Suprapubic skin (tissue), 4 donors: ENCODE measurements at regions not wholly inside any gene's neighbourhood (a gene's known extent, or its start where the extent isn't known, plus 50 kb on each side); places are given as distances from the start of the nearest gene placed in this dataset.

Experiments used
- DNase-seq, 2 donors: peaks; one replicate each; pipeline ENCODE4 v3.0.0-alpha.2; 2019; ENCODE audit warnings: low spot score in 2 of 2
- H3K27ac ChIP-seq: fragments of 200-600 bp; sonication (generic); one replicate; pipeline ENCODE4 v1.5.1; 2019
- H3K27me3 ChIP-seq: fragments of 200-600 bp; sonication (generic); one replicate; pipeline ENCODE4 v1.5.1; 2019
- H3K36me3 ChIP-seq: fragments of 200-600 bp; sonication (generic); one replicate; pipeline ENCODE4 v1.5.1; 2019
- H3K4me1 ChIP-seq: fragments of 200-600 bp; sonication (generic); one replicate; pipeline ENCODE4 v1.5.1; 2019
- H3K4me3 ChIP-seq: fragments of 200-600 bp; sonication (generic); one replicate; pipeline ENCODE4 v1.5.1; 2019; ENCODE audit warnings: mild to moderate bottlenecking
- H3K9me3 ChIP-seq: fragments of 200-600 bp; sonication (generic); one replicate; pipeline ENCODE4 v1.5.1; 2019
- EP300 ChIP-seq: sonication (generic); formaldehyde crosslinking; IDR thresholded peaks from one replicate; pipeline ENCODE4 v1.6.1; 2017; ENCODE audit warnings: antibody characterized with exemption
- POLR2A ChIP-seq, 2 donors: fragments of 450-650 bp; IDR thresholded peaks; one replicate each; pipeline ENCODE4 v1.6.1; 2017; ENCODE audit warnings: antibody characterized with exemption in 2 of 2, mild to moderate bottlenecking in 2 of 2, moderate library complexity in 2 of 2
- POLR2AphosphoS5 ChIP-seq, 3 donors: sonication (generic); formaldehyde crosslinking; IDR thresholded peaks; one replicate each; pipeline ENCODE4 v1.6.1; 2017; ENCODE audit warnings: antibody characterized with exemption in 3 of 3
- WGBS: methylation state at CpG from one replicate; pipeline ENCODE4 v1.1.5; 2018; 5-methylcytosine and 5-hydroxymethylcytosine counted together
- TF ChIP-seq, protein P1 (sequence below), 2 donors: fragments of 200-600 bp in 1 of 2; fragments of 450-650 bp in 1 of 2; sonication (generic) in 1 of 2; IDR thresholded peaks; one replicate each; pipeline ENCODE4 v1.5.1; 2016 to 2019; ENCODE audit warnings: antibody characterized with exemption in 2 of 2, mild to moderate bottlenecking in 1 of 2, moderate library complexity in 1 of 2

GRCh38 chr13:32881777-32882145 lies 134.5 kb upstream of the KL start:
- H3K27ac ChIP-seq: no peak overlapping the region
- 44% methylated on average over 2 of the region's 2 CpGs for WGBS
- no peak for DNase-seq

DNA sequence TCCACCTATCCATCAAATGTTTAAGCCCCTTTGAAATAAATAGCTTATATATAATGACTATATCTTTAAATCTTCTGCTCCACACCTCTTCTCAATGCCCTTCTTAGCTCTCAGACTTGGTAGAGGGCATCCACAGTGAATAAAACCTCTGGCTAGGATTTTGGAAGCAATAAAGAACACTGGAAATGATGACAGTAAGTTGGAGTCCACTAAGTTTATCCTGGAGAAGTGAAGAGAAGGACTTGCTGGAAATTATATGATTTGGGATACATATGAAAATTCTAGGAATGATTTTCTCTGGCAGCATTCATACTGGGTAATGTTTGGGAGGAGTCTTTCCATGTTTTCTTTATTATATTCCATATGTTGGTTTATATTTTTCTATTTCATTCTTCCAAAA lies 133.5 kb upstream of the KL start:
- DNase-seq: no peak
- no peak for TF ChIP-seq EP300
- no peak for TF ChIP-seq POLR2A (IDR thresholded peaks at IDR 0.05)
- TF ChIP-seq, protein P1, sequence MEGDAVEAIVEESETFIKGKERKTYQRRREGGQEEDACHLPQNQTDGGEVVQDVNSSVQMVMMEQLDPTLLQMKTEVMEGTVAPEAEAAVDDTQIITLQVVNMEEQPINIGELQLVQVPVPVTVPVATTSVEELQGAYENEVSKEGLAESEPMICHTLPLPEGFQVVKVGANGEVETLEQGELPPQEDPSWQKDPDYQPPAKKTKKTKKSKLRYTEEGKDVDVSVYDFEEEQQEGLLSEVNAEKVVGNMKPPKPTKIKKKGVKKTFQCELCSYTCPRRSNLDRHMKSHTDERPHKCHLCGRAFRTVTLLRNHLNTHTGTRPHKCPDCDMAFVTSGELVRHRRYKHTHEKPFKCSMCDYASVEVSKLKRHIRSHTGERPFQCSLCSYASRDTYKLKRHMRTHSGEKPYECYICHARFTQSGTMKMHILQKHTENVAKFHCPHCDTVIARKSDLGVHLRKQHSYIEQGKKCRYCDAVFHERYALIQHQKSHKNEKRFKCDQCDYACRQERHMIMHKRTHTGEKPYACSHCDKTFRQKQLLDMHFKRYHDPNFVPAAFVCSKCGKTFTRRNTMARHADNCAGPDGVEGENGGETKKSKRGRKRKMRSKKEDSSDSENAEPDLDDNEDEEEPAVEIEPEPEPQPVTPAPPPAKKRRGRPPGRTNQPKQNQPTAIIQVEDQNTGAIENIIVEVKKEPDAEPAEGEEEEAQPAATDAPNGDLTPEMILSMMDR (IDR thresholded peaks at IDR 0.05): no peak
- Histone ChIP-seq H3K27me3 (no peaks in the 10 kb centered on the region), H3K4me3 (no peak overlapping the region), H3K36me3 (no peaks in the 10 kb centered on the region), H3K4me1 (peaks cover 14% of the 10 kb centered on the region), H3K27ac (no peak overlapping the region), H3K9me3 (peaks cover 2% of the 10 kb centered on the region)

More at GRCh38 chr13:32881777-32882145, 134.5 kb upstream of the KL start:
- no peaks in the 10 kb centered on the region for H3K9me3 ChIP-seq
- H3K36me3 ChIP-seq: no peaks in the 10 kb centered on the region
- no peak overlapping the region for H3K4me3 ChIP-seq
- peaks cover 14% of the 10 kb centered on the region for H3K4me1 ChIP-seq
- no peak for TF ChIP-seq EP300
- TF ChIP-seq POLR2A (IDR thresholded peaks at IDR 0.05): no peak
- TF ChIP-seq, protein P1 (IDR thresholded peaks at IDR 0.05): no peak
- TF ChIP-seq POLR2AphosphoS5 (IDR thresholded peaks at IDR 0.05): no peak
- no peaks in the 10 kb centered on the region for H3K27me3 ChIP-seq

- H3K9me3 ChIP-seq: peaks cover 6% of the 10 kb centered on the region
- H3K27me3 ChIP-seq: no peaks in the 10 kb centered on the region
Measured at GRCh38 chr13:32883474-32883873, 132.7 kb upstream of the KL start.

DNA sequence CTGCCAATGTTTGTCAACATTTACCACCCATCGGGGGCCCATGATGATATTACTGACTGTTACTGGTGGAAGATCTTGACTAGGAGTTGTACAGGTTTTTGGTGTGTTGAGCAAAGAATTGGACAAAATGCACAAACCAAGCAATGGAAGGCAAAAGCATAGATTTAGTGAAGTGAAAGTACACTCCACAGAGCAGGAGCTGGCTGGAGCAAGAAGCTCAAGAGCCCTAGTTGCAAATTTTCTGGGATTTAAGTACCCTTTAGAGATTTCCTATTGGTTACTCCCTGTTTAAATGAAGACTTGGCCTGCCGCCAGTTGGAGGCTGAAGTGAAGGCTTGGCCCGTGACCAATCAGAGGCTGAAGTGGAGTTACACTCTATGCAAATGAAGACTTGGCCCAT lies 128.6 kb upstream of the KL start:
- no peak for DNase-seq
- TF ChIP-seq, protein P1 (IDR thresholded peaks at IDR 0.05): no peak
- TF ChIP-seq EP300 (no peak), POLR2AphosphoS5 (IDR thresholded peaks at IDR 0.05) (no peak), POLR2A (IDR thresholded peaks at IDR 0.05) (no peak)
- Histone ChIP-seq H3K4me3 (no peak overlapping the region), H3K36me3 (no peaks in the 10 kb centered on the region), H3K4me1 (no peaks in the 10 kb centered on the region), H3K9me3 (peaks cover 6% of the 10 kb centered on the region), H3K27ac (no peak overlapping the region), H3K27me3 (no peaks in the 10 kb centered on the region)
- WGBS: 89% methylated on average over 3 of the region's 3 CpGs

More at GRCh38 chr13:32883474-32883873, 132.7 kb upstream of the KL start:
- whole genome bisulfite sequencing: 33% methylated on average over 2 of the region's 2 CpGs
- DNase-seq: no peak
- no peak overlapping the region for H3K4me3 ChIP-seq
- H3K27ac ChIP-seq: no peak overlapping the region
- no peak for TF ChIP-seq EP300
- TF ChIP-seq POLR2A (IDR thresholded peaks at IDR 0.05): no peak
- TF ChIP-seq POLR2AphosphoS5 (IDR thresholded peaks at IDR 0.05): no peak
- TF ChIP-seq, protein P1 (IDR thresholded peaks at IDR 0.05): no peak
- H3K36me3 ChIP-seq: no peaks in the 10 kb centered on the region
- H3K4me1 ChIP-seq: peaks cover 14% of the 10 kb centered on the region

GRCh38 chr13:32889986-32890565 lies 126.1 kb upstream of the KL start:
- WGBS: 86% methylated on average over 6 of the region's 6 CpGs
- no peak for TF ChIP-seq EP300
- TF ChIP-seq, protein P1 (IDR thresholded peaks at IDR 0.05): no peak
- TF ChIP-seq POLR2A (IDR thresholded peaks at IDR 0.05): no peak
- no peak for TF ChIP-seq POLR2AphosphoS5 (IDR thresholded peaks at IDR 0.05)
- H3K27me3 ChIP-seq: no peaks in the 10 kb centered on the region
- H3K4me3 ChIP-seq: no peak overlapping the region
- H3K36me3 ChIP-seq: no peaks in the 10 kb centered on the region
- H3K27ac ChIP-seq: no peak overlapping the region
- peaks cover 6% of the 10 kb centered on the region for H3K9me3 ChIP-seq
- H3K4me1 ChIP-seq: no peaks in the 10 kb centered on the region
- no peak for DNase-seq
